HG03354 (cell line): ENCODE measurements at regions not wholly inside any gene's neighbourhood (a gene's known extent, or its start where the extent isn't known, plus 50 kb on each side); places are given as distances from the start of the nearest gene placed in this dataset.
A peak's percentile ranks its signal among the peaks of the same experiment; 100 is the strongest.

Experiments
- ATAC-seq: cut with Tn5 transposase; IDR thresholded peaks from one replicate; pipeline ENCODE4 v1.9.1; 2021; ENCODE audit warnings: mild to moderate bottlenecking; ENCODE audit not compliant: unreplicated experiment, poor library complexity, severe bottlenecking

- no peak for ATAC-seq
Measured at GRCh38 chr5:122705851-122706250, 69.0 kb upstream of the SNX2 start.

- ATAC-seq = no peak
Measured at GRCh38 chr5:122707796-122708195, 67.1 kb upstream of the SNX2 start.

- no peak for ATAC-seq
Measured at GRCh38 chr5:122713041-122713440, 61.8 kb upstream of the SNX2 start.

- ATAC-seq = no peak
Measured at GRCh38 chr5:122715095-122715494, 59.8 kb upstream of the SNX2 start.

- ATAC-seq = no peak
Measured at GRCh38 chr5:122718611-122719010, 56.3 kb upstream of the SNX2 start.

GRCh38 chr5:122719991-122720746, 54.7 kb upstream of the SNX2 start:
- peak; percentile 28 for ATAC-seq

GRCh38 chr5:122721127-122721526, 53.8 kb upstream of the SNX2 start:
- ATAC-seq = no peak

- no peak for ATAC-seq
Measured at GRCh38 chr5:122722341-122722740, 52.5 kb upstream of the SNX2 start.

GRCh38 chr5:122723606-122724352, 51.1 kb upstream of the SNX2 start:
- ATAC-seq = peak; percentile 93
